Neural cell (in vitro differentiated cells): ENCODE measurements at regions not wholly inside any gene's neighbourhood (a gene's known extent, or its start where the extent isn't known, plus 50 kb on each side); places are given as distances from the start of the nearest gene placed in this dataset.

Source experiments
- CTCF ChIP-seq: fragments of 450-650 bp; IDR thresholded peaks from 2 replicates; pipeline ENCODE4 v1.5.1; 2014; ENCODE audit warnings: antibody characterized with exemption, mild to moderate bottlenecking, moderate library complexity; ENCODE audit not compliant: poor library complexity, severe bottlenecking
- EP300 ChIP-seq: fragments of 450-650 bp; conservative IDR thresholded peaks from 2 replicates; pipeline ENCODE4 v1.6.1; 2014; ENCODE audit warnings: antibody characterized with exemption, mild to moderate bottlenecking, moderate library complexity; ENCODE audit not compliant: poor library complexity, severe bottlenecking
- EZH2 ChIP-seq: fragments of 200-600, 300-800 bp; shearing (Covaris generic), sonication (generic); IDR thresholded peaks from 2 replicates; pipeline ENCODE4 v1.6.1; 2014; ENCODE audit warnings: antibody characterized with exemption, low read length, borderline replicate concordance, mild to moderate bottlenecking; ENCODE audit not compliant: insufficient read depth, poor library complexity, severe bottlenecking
- MXI1 ChIP-seq: fragments of 450-650 bp; conservative IDR thresholded peaks from 2 replicates; pipeline ENCODE4 v1.6.1; 2014; ENCODE audit warnings: antibody characterized with exemption, mild to moderate bottlenecking; ENCODE audit not compliant: poor library complexity, severe bottlenecking
- POLR2AphosphoS5 ChIP-seq: IDR thresholded peaks from 2 replicates; pipeline ENCODE4 v1.6.1; 2012
- RAD21 ChIP-seq: fragments of 450-650 bp; conservative IDR thresholded peaks from 2 replicates; pipeline ENCODE4 v1.6.1; 2014; ENCODE audit warnings: antibody characterized with exemption, mild to moderate bottlenecking, moderate library complexity
- REST ChIP-seq: IDR thresholded peaks from 2 replicates; pipeline ENCODE4 v1.6.1; 2012; ENCODE audit warnings: borderline replicate concordance
- SMC3 ChIP-seq: fragments of 450-650 bp; conservative IDR thresholded peaks from 2 replicates; pipeline ENCODE4 v1.6.1; 2014; ENCODE audit warnings: antibody characterized with exemption, mild to moderate bottlenecking, moderate library complexity; ENCODE audit not compliant: poor library complexity
- TAF1 ChIP-seq: IDR thresholded peaks from 2 replicates; pipeline ENCODE4 v1.6.1; 2012; ENCODE audit warnings: low read depth

- peak; percentile 25 for TF ChIP-seq POLR2AphosphoS5
- no peak for TF ChIP-seq CTCF
- TF ChIP-seq MXI1: no peak
- TF ChIP-seq EP300: peak; percentile 78
- peak; percentile 32 for TF ChIP-seq RAD21
- no peak for TF ChIP-seq EZH2
- TF ChIP-seq SMC3: no peak
- TF ChIP-seq REST: peak; percentile 89
- TF ChIP-seq TAF1: no peak
Measured at GRCh38 chr4:59086410-59086809, 1976.2 kb upstream of the IGFBP7 start.
